Liver (tissue), 3 donors: ENCODE measurements at regions not wholly inside any gene's neighbourhood (a gene's known extent, or its start where the extent isn't known, plus 50 kb on each side); places are given as distances from the start of the nearest gene placed in this dataset.

Experiments
- ATF3 ChIP-seq: IDR thresholded peaks from 2 replicates; pipeline ENCODE4 v1.6.1; 2016; ENCODE audit warnings: antibody characterized with exemption
- EGR1 ChIP-seq, 2 donors: IDR thresholded peaks; 2 replicates each; pipeline ENCODE4 v1.6.1; 2016 to 2018; ENCODE audit warnings: antibody characterized with exemption in 2 of 2, low read depth in 2 of 2
- FOXA1 ChIP-seq: IDR thresholded peaks from 2 replicates; pipeline ENCODE4 v1.6.1; 2016; ENCODE audit warnings: antibody characterized with exemption
- GABPA ChIP-seq, 2 donors: IDR thresholded peaks in 1 of 2; conservative IDR thresholded peaks in 1 of 2; 2 replicates each; pipeline ENCODE4 v1.6.1; 2016; ENCODE audit warnings: antibody characterized with exemption in 2 of 2, mild to moderate bottlenecking in 1 of 2, moderate library complexity in 1 of 2
- JUND ChIP-seq, 2 donors: IDR thresholded peaks; 2 replicates each; pipeline ENCODE4 v1.6.1; 2016; ENCODE audit warnings: antibody characterized with exemption in 2 of 2
- RAD21 ChIP-seq, 2 donors: IDR thresholded peaks; 2 replicates each; pipeline ENCODE4 v1.6.1; 2016; ENCODE audit warnings: antibody characterized with exemption in 2 of 2, mild to moderate bottlenecking in 2 of 2
- REST ChIP-seq: IDR thresholded peaks from 2 replicates; pipeline ENCODE4 v1.6.1; 2016; ENCODE audit warnings: antibody characterized with exemption, mild to moderate bottlenecking
- RXRA ChIP-seq, 2 donors: IDR thresholded peaks; 2 replicates each; pipeline ENCODE4 v1.6.1; 2017 to 2018; ENCODE audit warnings: antibody characterized with exemption in 2 of 2, mild to moderate bottlenecking in 1 of 2
- SP1 ChIP-seq: IDR thresholded peaks from 2 replicates; pipeline ENCODE4 v1.6.1; 2018; ENCODE audit warnings: antibody characterized with exemption, mild to moderate bottlenecking
- TAF1 ChIP-seq: conservative IDR thresholded peaks from 2 replicates; pipeline ENCODE4 v1.6.1; 2016; ENCODE audit warnings: antibody characterized with exemption, mild to moderate bottlenecking
- YY1 ChIP-seq: IDR thresholded peaks from 2 replicates; pipeline ENCODE4 v1.6.1; 2016; ENCODE audit warnings: antibody characterized with exemption, mild to moderate bottlenecking
- TF ChIP-seq, protein P1 (sequence below): fragments of 150-350 bp; IDR thresholded peaks from 2 replicates; pipeline ENCODE4 v1.5.1; 2017; ENCODE audit warnings: improper control_type of control experiment, low read depth, low read length; ENCODE audit not compliant: missing input control
- TF ChIP-seq, protein P2 (sequence below): IDR thresholded peaks from 2 replicates; pipeline ENCODE4 v1.6.1; 2016; ENCODE audit warnings: antibody characterized with exemption
- TF ChIP-seq, protein P3 (sequence below): IDR thresholded peaks from 2 replicates; pipeline ENCODE4 v1.6.1; 2016; ENCODE audit warnings: antibody characterized with exemption
- donor health status: healthy.
- donor health status: healthy.

GRCh38 chr21:28186604-28187003 lies 806.1 kb downstream of the LTN1 start:
- no peak for TF ChIP-seq YY1
- TF ChIP-seq, protein P1, sequence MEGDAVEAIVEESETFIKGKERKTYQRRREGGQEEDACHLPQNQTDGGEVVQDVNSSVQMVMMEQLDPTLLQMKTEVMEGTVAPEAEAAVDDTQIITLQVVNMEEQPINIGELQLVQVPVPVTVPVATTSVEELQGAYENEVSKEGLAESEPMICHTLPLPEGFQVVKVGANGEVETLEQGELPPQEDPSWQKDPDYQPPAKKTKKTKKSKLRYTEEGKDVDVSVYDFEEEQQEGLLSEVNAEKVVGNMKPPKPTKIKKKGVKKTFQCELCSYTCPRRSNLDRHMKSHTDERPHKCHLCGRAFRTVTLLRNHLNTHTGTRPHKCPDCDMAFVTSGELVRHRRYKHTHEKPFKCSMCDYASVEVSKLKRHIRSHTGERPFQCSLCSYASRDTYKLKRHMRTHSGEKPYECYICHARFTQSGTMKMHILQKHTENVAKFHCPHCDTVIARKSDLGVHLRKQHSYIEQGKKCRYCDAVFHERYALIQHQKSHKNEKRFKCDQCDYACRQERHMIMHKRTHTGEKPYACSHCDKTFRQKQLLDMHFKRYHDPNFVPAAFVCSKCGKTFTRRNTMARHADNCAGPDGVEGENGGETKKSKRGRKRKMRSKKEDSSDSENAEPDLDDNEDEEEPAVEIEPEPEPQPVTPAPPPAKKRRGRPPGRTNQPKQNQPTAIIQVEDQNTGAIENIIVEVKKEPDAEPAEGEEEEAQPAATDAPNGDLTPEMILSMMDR = no peak
- TF ChIP-seq REST = no peak
- TF ChIP-seq RAD21 (IDR thresholded peaks at IDR 0.05) = no peak
- no peak for TF ChIP-seq TAF1
- TF ChIP-seq JUND (IDR thresholded peaks at IDR 0.05) = no peak
- no peak for TF ChIP-seq SP1
- TF ChIP-seq, protein P2, sequence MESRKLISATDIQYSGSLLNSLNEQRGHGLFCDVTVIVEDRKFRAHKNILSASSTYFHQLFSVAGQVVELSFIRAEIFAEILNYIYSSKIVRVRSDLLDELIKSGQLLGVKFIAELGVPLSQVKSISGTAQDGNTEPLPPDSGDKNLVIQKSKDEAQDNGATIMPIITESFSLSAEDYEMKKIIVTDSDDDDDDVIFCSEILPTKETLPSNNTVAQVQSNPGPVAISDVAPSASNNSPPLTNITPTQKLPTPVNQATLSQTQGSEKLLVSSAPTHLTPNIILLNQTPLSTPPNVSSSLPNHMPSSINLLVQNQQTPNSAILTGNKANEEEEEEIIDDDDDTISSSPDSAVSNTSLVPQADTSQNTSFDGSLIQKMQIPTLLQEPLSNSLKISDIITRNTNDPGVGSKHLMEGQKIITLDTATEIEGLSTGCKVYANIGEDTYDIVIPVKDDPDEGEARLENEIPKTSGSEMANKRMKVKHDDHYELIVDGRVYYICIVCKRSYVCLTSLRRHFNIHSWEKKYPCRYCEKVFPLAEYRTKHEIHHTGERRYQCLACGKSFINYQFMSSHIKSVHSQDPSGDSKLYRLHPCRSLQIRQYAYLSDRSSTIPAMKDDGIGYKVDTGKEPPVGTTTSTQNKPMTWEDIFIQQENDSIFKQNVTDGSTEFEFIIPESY = no peak
- TF ChIP-seq, protein P3, sequence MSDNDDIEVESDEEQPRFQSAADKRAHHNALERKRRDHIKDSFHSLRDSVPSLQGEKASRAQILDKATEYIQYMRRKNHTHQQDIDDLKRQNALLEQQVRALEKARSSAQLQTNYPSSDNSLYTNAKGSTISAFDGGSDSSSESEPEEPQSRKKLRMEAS = no peak
- TF ChIP-seq RXRA (IDR thresholded peaks at IDR 0.05) = no peak
- TF ChIP-seq ATF3 = no peak
- no peak for TF ChIP-seq FOXA1
- no peak for TF ChIP-seq GABPA (IDR thresholded peaks at IDR 0.05 in 1 of 2, conservative IDR thresholded peaks at IDR 0.05 in 1 of 2)
- no peak for TF ChIP-seq EGR1 (IDR thresholded peaks at IDR 0.05; ENCODE audit: low read depth in 2 of 2)
